IPS-NIHi11 (cell line): ENCODE measurements at regions not wholly inside any gene's neighbourhood (a gene's known extent, or its start where the extent isn't known, plus 50 kb on each side); places are given as distances from the start of the nearest gene placed in this dataset.

Experiments used
- DNase-seq: peaks from one replicate; pipeline ENCODE4 v3.0.0; 2012; ENCODE audit warnings: mixed read lengths, low spot score

DNA sequence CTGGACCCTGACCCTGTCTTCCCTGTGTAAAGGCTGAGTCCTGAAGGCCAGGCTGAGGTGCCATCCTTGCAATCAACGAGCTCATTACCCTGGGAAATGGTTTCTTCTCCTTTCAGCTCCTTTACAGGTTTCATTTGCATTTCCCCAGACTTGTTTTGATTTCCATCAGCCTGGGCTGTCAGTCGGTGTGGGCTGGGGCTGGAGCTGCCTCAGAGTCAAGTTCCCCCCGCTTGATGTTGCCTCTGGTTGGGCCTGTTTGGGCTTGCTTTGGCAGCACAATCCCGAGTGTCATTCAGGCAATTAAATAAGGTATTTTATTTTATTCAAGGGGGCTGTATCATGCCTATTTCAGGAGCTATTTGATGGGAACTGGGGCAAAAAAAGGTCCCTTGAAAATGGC, 424.9 kb downstream of the INSC start:
- DNase-seq = no peak

DNA sequence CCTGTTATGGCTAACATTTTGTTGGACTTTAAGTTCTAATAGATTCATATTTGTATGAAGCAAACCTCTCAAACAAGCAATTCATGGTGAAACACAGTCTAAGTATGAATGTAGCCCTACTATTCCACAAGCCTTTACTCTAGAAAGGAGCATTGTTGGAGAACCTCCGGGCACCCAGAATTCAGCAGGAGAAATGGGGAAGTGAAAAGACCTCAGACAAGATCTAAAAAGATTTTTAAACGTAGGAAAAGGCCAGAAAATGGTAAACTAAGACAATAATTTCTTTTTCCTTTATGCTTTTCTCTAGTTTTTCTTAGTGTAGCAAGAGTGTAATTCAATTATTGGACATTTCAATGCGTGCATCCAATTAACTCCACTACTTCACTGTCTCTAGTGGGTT, 426.4 kb downstream of the INSC start:
- no peak for DNase-seq

GRCh38 chr11:15544353-15544752, 429.6 kb downstream of the INSC start:
- DNase-seq = no peak

DNA sequence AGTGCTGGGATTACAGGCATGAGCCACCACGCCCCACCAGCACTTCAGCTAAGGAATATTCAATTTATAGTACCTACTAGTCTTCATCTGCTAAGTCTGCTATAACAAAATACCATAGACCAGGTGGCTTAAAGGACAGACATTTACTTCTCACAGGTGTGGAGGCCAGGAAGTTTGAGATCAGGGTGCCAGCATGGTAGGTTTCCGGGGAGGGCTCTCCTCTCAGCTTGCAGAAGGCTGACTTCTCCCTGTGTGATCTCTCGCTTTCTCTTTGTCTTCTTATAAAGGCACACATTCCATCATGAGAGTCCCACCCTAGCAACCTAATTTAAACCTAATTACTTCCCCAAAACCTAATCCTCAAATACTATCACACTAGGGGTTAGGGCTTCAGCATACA, 433.0 kb downstream of the INSC start:
- DNase-seq = no peak

DNA sequence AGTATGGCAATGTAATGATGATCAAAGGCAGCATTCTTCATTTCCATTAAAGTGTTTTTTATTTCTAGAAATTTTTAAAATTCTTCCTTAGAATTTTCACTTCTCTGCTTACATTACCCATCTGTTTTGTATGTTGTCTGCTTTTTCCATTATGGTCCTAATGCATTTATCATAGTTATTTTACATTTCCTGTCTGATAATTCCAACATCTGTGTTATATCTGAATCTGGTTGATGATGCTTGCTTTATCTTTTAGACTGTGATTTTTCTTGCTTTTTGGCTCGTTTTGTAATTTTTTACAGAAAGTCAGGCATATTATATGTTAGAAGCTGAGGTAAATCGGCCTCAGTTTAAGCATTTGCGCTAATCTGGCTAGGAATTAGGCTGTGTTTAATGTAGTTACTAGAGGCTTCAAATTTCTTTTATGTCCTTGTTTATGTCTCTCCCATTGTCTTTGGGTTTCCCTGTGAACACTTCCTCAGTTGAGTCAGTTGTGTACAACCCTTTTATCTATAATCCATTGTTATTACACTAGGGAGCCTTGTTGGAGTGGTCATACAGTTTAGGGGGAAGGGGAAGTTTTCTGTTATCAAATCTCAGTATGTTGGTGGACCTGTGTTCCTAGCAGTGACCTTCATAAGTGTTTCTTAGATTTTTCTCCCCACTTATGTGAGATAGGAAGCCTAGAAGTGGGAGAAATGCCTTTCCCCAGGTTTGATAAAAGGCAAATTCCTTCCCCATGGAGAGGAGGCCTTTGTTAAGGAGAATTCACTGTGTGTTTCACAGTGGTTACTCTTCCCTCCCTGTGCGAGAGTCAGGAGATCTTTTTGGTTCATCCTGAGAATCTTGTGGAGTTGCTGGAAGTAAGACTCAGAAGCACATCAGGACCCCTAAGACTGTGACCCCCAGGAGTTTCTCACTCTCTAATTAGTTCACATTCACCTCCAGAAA, 437.5 kb downstream of the INSC start:
- peak; percentile 29 for DNase-seq

GRCh38 chr11:15555161-15555560, 440.4 kb downstream of the INSC start:
- DNase-seq = no peak

GRCh38 chr11:15557457-15558230, 442.9 kb downstream of the INSC start:
- no peak for DNase-seq

- no peak for DNase-seq
These were observed 443.9 kb downstream of the INSC start for GRCh38 chr11:15558513-15559181.

DNA sequence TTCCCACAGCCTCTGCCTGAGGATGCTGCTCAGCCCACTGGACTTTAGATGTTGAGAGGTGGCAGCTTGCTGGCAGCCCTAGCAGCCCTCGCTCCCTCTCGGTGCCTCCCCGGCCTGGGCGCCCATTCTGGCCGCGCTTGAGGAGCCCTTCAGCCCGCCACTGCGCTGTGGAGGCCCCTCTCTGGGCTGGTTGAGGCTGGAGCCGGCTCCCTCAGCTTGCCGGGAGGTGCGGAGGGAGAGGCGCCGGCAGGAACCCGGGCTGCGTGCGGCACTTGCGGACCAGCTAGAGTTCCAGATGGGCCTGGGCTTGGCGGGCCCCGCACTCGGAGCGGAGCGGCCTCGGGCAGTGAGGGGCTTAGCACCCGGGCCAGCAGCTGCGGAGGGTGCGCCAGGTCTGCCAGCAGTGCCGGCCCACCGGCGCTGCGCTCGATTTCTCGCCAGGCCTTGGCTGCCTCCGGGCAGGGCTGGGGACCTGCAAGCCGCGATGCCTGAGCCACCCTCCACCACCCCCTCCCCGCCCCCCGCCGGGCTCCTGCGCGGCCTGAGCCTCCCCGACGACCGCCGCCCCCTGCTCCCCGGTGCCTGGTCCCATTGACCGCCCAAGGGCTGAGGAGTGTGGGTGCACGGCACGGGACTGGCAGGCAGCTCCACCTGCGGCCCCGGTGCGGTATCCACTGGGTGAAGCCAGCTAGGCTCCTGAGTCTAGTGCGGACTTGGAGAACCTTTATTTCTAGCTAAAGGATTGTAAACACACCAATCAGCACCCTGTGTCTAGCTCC, 446.2 kb downstream of the INSC start:
- no peak for DNase-seq

GRCh38 chr11:15562230-15562629, 447.5 kb downstream of the INSC start:
- no peak for DNase-seq

GRCh38 chr11:15563054-15563453, 448.3 kb downstream of the INSC start:
- DNase-seq = no peak

DNA sequence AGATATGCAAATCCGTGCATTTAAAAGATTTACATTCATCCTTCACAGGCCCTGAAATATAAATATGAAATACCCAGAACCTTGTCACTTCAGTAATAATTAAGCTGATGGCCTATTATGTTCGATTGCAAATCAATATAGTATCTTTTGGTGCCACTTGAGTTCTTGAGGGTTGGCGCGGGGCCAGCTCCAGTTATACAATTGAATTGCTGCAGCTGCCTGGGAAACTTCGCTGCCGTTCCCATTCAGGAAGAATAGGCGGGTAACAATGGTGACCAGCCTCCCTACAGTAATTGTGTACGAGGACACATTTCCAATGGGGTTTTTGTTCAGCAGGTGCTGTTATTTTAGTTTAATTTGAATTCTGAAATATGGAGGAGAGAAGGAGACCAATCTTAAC, 451.2 kb downstream of the INSC start:
- DNase-seq = no peak

DNA sequence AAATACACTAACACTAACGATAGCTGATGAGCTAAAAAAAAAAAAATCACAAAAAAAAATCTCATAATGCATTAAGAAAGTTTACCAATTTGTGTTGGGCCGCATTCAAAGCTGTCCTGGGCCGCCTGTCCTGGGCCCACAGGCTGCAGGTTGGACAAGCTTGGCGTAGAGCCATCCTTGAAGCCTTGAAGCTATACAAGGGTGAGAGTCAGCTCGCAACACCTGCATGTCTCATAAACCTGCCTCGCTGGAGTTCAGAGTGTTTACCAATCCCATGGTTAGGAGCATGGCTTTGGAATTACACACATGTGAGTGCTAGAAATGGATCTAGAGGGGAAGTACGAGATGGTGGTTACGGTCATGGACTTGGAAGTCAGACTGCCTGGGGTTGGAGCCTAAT, 453.7 kb downstream of the INSC start:
- DNase-seq = no peak

- no peak for DNase-seq
These were observed 454.7 kb downstream of the INSC start for GRCh38 chr11:15569305-15570025.

- no peak for DNase-seq
These were observed 460.7 kb downstream of the INSC start for GRCh38 chr11:15575409-15575808.

GRCh38 chr11:15576769-15577168, 462.0 kb downstream of the INSC start:
- no peak for DNase-seq

DNA sequence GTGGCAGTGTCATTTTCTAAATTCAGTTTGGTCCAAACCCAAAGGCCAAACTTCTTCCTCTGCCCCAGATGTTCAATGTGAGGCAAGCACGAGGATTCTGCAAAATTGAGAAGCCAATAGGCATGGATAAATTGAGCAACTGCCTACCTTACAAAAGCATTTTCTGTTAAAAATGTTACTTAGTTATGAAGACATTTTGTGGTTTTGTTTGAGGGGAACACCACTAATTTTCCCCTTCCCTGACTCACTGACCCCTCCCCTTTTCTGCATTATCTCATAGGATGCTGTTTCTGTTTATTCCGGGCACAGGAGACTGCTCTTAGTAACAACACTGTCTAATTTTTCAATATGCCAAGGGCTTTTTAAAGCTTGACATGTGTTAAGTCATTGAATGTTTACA, 462.8 kb downstream of the INSC start:
- DNase-seq = no peak

- no peak for DNase-seq
These were observed 464.7 kb downstream of the INSC start for GRCh38 chr11:15579287-15580001.

- DNase-seq = no peak
These were observed 465.5 kb downstream of the INSC start for GRCh38 chr11:15580056-15580774.

- DNase-seq = no peak
These were observed 466.0 kb downstream of the INSC start for GRCh38 chr11:15580775-15581095.
